Esophagus muscularis mucosa (tissue), 4 donors: ENCODE measurements at regions not wholly inside any gene's neighbourhood (a gene's known extent, or its start where the extent isn't known, plus 50 kb on each side); places are given as distances from the start of the nearest gene placed in this dataset.
A peak's percentile ranks its signal among the peaks of the same experiment; 100 is the strongest.

Source experiments
- DNase-seq: peaks from one replicate; pipeline ENCODE4 v3.0.0-alpha.2; 2017; ENCODE audit errors: extremely low spot score
- H3K27ac ChIP-seq, 4 donors: fragments of 200-600 bp; sonication (generic); replicated peaks in 1 of 4; 1 replicate in 3 of 4; 2 replicates in 1 of 4; pipeline ENCODE4 v1.5.1; 2016 to 2019; ENCODE audit warnings: mild to moderate bottlenecking in 1 of 4
- H3K27me3 ChIP-seq, 4 donors: fragments of 200-600 bp; sonication (generic); one replicate each; pipeline versions ENCODE4 v1.5.1 to v1.6.0; 2016 to 2019
- H3K36me3 ChIP-seq, 4 donors: fragments of 200-600 bp; sonication (generic); one replicate each; pipeline ENCODE4 v1.5.1; 2016 to 2019
- H3K4me1 ChIP-seq, 4 donors: fragments of 200-600 bp; sonication (generic); one replicate each; pipeline ENCODE4 v1.5.1; 2016 to 2019
- H3K4me3 ChIP-seq, 4 donors: fragments of 200-600 bp; sonication (generic); 1 replicate in 2 of 4; 2 replicates in 2 of 4; pipeline ENCODE4 v1.5.1; 2016 to 2019; ENCODE audit warnings: mild to moderate bottlenecking in 4 of 4, moderate library complexity in 1 of 4
- H3K9me3 ChIP-seq, 4 donors: fragments of 200-600 bp; sonication (generic); 1 replicate in 3 of 4; 2 replicates in 1 of 4; pipeline ENCODE4 v1.5.1; 2016 to 2019
- EP300 ChIP-seq: sonication (generic); formaldehyde crosslinking; IDR thresholded peaks from one replicate; pipeline ENCODE4 v1.6.1; 2017; ENCODE audit warnings: antibody characterized with exemption
- POLR2A ChIP-seq: fragments of 450-650 bp; IDR thresholded peaks from one replicate; pipeline ENCODE4 v1.6.1; 2017; ENCODE audit warnings: antibody characterized with exemption, moderate library complexity, mild to moderate bottlenecking, low read depth
- POLR2AphosphoS5 ChIP-seq, 2 donors: sonication (generic); formaldehyde crosslinking; IDR thresholded peaks; one replicate each; pipeline ENCODE4 v1.6.1; 2017; ENCODE audit warnings: antibody characterized with exemption in 2 of 2
- WGBS: methylation state at CpG from one replicate; pipeline ENCODE4 v1.1.5; 2018; 5-methylcytosine and 5-hydroxymethylcytosine counted together
- intact Hi-C: fragments of 100-400 bp; cut with DNase I; formaldehyde crosslinking; loops from one replicate; pipeline ENCODE4 v1.15.1; 2023
- TF ChIP-seq, protein P1 (sequence below), 3 experiments: fragments of 200-600 bp in 2 of 3; fragments of 450-650 bp in 1 of 3; sonication (generic) in 2 of 3; IDR thresholded peaks; one replicate each; pipeline ENCODE4 v1.5.1; 2017 to 2019; ENCODE audit warnings: antibody characterized with exemption in 3 of 3, mild to moderate bottlenecking in 2 of 3, moderate library complexity in 1 of 3

DNA sequence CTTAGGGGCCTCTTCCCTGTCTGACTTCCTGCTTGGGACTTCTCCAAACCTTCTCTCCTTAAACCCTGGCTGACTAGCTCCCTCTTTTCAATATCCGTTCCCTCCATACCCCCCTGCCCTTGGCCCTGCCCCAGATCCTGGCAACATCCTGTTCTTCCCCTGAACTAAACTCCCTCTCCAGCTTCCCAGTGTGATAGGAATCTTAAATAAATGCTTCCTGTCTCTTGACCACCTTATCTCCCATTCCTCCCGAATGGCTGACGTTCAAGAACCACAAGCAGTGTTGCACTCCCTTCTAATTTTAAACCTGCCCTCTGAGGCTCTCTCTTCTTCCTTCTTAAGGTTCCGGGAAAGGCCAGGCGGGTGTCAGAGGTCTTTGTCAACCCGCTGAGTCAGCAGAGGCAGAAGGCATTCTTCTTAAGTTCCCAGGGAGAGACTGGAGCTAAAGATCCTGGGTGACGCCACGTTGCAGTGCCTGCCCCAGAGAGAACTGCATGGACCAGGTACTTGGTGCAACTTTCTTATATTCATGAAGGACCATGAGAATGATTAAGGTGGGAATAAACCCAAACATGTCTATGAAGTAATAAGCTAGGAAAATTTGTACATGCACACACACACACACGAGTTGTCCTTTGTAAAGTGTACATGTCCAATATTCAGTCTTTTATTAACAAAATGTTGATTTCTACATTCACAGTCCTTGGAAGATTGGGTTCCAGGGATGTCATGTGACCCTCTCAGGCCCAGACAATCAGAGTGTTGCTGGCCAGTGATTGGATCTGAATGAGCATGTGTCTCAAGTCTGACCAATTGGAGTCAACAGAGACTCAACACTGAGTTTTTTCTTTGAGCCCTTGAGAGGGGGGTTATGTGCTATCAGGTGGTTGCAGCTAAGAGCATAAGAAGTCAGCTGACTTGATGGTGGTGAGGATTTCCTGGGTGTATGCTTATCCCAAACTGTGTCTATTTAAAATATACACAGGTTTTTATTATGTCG is 420.2 kb upstream of the TBX3 start:
- 58% methylated on average over 10 of the region's 10 CpGs for WGBS
- no peaks in the 10 kb centered on the region for H3K27me3 ChIP-seq
- no peaks in the 10 kb centered on the region for H3K36me3 ChIP-seq
- no peaks in the 10 kb centered on the region for H3K9me3 ChIP-seq
- no peak overlapping the region for H3K4me3 ChIP-seq
- peaks cover 0 to 4% (median 0%) of the 10 kb centered on the region in 4 donors for H3K4me1 ChIP-seq
- DNase-seq: no peak
- H3K27ac ChIP-seq: no peak overlapping the region
- TF ChIP-seq POLR2AphosphoS5 (IDR thresholded peaks at IDR 0.05) (no peak), POLR2A (no peak), EP300 (no peak)
- TF ChIP-seq, protein P1, sequence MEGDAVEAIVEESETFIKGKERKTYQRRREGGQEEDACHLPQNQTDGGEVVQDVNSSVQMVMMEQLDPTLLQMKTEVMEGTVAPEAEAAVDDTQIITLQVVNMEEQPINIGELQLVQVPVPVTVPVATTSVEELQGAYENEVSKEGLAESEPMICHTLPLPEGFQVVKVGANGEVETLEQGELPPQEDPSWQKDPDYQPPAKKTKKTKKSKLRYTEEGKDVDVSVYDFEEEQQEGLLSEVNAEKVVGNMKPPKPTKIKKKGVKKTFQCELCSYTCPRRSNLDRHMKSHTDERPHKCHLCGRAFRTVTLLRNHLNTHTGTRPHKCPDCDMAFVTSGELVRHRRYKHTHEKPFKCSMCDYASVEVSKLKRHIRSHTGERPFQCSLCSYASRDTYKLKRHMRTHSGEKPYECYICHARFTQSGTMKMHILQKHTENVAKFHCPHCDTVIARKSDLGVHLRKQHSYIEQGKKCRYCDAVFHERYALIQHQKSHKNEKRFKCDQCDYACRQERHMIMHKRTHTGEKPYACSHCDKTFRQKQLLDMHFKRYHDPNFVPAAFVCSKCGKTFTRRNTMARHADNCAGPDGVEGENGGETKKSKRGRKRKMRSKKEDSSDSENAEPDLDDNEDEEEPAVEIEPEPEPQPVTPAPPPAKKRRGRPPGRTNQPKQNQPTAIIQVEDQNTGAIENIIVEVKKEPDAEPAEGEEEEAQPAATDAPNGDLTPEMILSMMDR (IDR thresholded peaks at IDR 0.05): no peak
- intact Hi-C loops: no loop called here

DNA sequence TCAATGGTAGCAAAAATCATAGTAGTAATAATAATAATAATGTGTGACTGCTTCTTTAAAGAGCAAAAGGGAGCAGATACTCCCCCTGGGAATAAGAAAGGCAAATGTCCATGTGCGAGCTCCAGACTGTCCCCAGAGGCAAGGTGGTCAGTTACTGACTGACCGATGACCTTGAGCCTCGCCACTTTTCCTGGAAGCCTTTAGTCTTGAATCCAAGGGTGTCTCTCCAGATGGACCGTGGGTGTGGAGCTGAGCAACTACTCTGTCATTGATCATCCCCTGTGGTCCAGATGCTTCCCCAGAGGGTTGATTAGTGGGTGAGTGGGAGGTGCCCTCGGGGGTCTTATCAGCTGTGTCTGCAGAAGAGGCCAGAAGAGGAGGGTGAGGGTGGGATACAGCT is 418.5 kb upstream of the TBX3 start:
- no peaks in the 10 kb centered on the region for H3K36me3 ChIP-seq
- TF ChIP-seq, protein P1 (IDR thresholded peaks at IDR 0.05): no peak
- no peak for TF ChIP-seq EP300
- no peak for TF ChIP-seq POLR2A
- 75% methylated on average over 5 of the region's 5 CpGs for WGBS
- no peaks in the 10 kb centered on the region for H3K9me3 ChIP-seq
- intact Hi-C loops: no loop called here
- H3K4me3 ChIP-seq: no peak overlapping the region
- no peak overlapping the region for H3K27ac ChIP-seq
- H3K4me1 ChIP-seq: peaks cover 0 to 4% (median 0%) of the 10 kb centered on the region in 4 donors
- peaks cover 0 to 4% (median 0%) of the 10 kb centered on the region in 4 donors for H3K27me3 ChIP-seq
- DNase-seq: no peak

DNA sequence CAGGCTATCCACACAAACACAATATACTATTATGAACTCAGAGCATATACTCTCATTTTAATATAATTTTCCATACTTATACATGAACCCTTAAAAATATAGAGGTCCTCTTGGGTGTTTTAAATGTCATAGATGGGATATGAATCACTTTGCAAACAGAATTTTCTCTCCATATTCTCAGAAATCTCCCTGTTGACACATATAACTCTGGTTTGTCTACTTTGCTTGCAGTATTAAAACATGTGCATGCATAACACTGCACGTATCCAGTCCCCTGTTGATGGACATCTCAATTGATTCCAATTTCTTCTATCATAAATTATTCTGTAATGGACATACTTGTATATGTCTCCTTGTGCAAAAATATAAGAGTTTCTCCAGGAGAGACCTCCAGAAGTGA is 417.5 kb upstream of the TBX3 start:
- DNase-seq: no peak
- Histone ChIP-seq H3K27ac (no peak overlapping the region), H3K4me3 (no peak overlapping the region), H3K36me3 (no peaks in the 10 kb centered on the region), H3K9me3 (no peaks in the 10 kb centered on the region), H3K4me1 (no peaks in the 10 kb centered on the region), H3K27me3 (peaks cover 0 to 4% (median 0%) of the 10 kb centered on the region in 4 donors)
- TF ChIP-seq POLR2AphosphoS5 (IDR thresholded peaks at IDR 0.05): no peak
- no peak for TF ChIP-seq EP300
- TF ChIP-seq, protein P1 (IDR thresholded peaks at IDR 0.05): no peak
- intact Hi-C loops: no loop called here
- 100% methylated on average over 1 of the region's 1 CpG for WGBS

DNA sequence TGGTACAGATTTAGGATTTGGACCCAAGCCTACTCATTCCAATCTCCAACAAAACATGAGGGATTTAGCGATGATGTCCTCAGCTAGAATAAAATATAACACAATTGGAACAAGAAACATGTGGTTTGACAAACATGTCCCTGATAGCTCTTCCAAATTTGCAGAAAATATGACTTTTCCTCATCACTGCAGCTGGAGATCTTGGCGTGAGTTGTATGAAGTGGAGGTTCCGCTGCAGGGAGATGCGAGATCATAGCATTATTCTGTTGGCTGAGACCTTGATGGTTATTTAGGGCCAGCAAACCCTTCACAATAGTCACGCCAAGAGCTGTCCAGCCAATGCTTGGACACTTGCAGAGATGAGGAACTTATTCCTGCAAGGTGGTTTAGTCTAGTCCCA is 413.4 kb upstream of the TBX3 start:
- H3K27me3 ChIP-seq: peaks cover 0 to 4% (median 0%) of the 10 kb centered on the region in 4 donors
- intact Hi-C loops: no loop called here
- no peak for DNase-seq
- no peaks in the 10 kb centered on the region for H3K9me3 ChIP-seq
- H3K27ac ChIP-seq: no peak overlapping the region
- 56% methylated on average over 5 of the region's 5 CpGs for WGBS
- no peak overlapping the region for H3K4me3 ChIP-seq
- TF ChIP-seq POLR2AphosphoS5 (IDR thresholded peaks at IDR 0.05) (peak in 1 of 2 donors; percentile 8), POLR2A (no peak)
- H3K4me1 ChIP-seq: no peaks in the 10 kb centered on the region
- H3K36me3 ChIP-seq: no peaks in the 10 kb centered on the region

DNA sequence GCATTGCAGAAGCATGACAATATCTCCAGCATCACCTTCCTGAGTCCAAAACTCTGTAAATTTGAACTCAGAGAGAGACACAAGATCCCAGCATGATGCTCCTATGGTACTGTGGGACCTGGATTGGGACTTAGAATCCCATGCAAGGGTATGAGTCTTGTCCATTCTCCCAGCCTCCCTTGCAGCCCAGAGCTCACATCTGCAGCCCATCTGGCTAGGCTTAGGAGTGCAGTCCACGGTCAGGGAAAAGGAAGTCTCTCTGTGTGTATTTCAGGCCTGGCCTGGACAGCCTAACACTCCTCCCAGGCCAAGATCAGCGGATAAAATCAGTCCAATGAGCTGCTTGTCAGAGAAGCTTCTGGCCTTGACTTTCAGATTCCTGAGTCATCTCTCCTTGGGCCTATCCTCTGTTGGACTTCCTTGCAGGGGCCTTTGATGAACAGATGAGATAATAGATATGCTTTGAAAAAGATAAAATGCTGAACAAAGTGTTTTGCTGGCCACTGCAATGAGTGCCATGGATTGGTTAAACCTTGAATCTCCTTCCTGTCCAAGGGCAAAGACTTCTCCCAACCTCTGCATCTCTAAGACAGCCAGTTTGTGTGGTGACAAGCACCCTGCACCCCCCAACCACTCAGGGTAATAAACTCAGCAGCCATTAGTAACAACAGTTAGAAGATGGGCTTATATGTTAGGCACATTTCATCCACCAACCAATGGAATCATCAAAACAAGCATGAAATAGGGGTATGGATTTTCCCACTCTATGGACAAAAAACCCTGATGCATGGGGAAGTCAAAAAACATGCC is 412.8 kb upstream of the TBX3 start:
- Histone ChIP-seq H3K4me1 (no peaks in the 10 kb centered on the region), H3K36me3 (no peaks in the 10 kb centered on the region), H3K27me3 (peaks cover 0 to 4% (median 0%) of the 10 kb centered on the region in 4 donors), H3K9me3 (no peaks in the 10 kb centered on the region), H3K4me3 (no peak overlapping the region), H3K27ac (no peak overlapping the region)
- intact Hi-C loops: no loop called here
- no peak for TF ChIP-seq POLR2AphosphoS5 (IDR thresholded peaks at IDR 0.05)
- 79% methylated on average over 2 of the region's 2 CpGs for WGBS
- no peak for DNase-seq
